Stimulated activated CD4-positive, alpha-beta T cell treated with anti-CD3 and anti-CD28 coated beads, Interleukin-2, amount 100 ng/mL, for 24 hours (primary cell): ENCODE measurements at regions not wholly inside any gene's neighbourhood (a gene's known extent, or its start where the extent isn't known, plus 50 kb on each side); places are given as distances from the start of the nearest gene placed in this dataset.

Source experiments
- DNase-seq, 2 donors: peaks; one replicate each; pipeline ENCODE4 v3.0.0-alpha.2; 2020

DNA sequence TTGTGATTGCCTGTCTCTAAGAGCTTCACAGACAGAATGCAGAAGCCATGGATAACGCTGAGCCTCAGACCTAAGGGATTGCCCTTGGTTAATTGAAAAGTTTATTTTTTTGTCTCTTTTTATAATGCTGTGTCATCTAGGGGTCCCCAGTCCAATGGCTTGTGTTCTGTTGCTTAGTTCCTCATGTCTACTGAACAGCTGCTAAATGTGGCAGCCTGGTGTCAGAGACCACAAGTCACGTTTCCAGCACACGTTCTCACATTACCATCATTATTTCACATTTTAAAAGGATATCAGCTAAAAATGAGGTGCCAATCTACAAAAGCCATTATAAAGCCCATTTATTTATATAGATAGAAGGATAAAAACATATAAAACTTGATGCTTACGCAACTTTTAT is 1362.0 kb downstream of the PCDH9 start:
- DNase-seq, result no peak

DNA sequence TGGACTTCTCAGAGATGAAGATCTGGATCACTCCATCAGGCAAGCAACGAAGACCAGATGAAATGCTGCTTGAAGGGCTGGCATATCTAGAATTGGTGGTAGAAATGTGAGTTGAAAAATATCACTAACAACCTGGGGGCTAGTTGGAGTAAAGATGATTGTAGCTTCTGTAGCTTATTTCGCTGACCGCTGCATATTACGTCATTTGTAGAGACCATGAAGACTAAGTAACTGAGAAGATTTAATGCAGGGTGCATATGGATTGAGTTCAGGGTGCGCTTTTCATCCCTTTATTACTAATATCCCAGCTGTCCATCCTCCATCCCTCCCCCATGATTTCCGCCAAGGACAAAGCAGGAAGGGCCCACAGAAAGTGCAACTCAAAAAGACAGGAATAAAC is 1364.0 kb downstream of the PCDH9 start:
- DNase-seq, result no peak

DNA sequence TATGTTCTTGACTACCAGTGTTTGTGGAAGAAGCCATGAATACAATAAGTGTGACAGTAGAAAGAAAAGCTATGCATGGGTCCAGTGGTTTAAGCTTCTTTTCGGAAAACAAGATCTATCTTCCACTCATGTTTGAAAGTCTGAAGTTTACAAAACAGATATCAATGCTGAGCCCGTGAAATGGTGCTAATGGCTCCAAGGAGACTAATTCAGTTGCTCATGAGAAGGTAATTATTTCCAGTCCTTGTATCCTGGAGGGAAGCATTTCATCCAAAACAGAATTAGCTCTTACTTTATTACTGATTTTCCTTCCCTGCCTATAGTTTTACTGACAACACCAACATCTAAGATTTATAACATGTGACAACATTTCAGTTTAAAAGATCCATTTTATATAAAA is 1364.9 kb downstream of the PCDH9 start:
- DNase-seq, result no peak

DNA sequence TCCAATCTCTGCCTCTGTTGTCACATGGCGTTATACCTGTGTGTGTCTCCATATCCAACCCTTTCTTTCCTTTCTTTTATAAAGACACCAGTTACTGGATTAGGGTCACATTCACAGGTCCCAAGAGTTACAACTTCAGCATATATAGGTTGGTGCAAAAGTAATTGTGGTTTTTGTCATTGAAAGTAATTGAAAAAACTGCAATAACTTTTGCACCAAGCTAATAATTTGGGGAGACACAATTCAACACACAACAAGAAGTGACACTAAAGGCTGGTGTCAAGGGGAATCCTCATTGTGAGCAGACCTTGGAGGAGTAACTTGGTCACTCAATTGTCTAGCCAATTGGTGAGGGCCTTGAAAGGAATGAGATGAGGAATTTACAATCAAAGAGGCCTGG is 1366.1 kb downstream of the PCDH9 start:
- DNase-seq, result no peak

DNA sequence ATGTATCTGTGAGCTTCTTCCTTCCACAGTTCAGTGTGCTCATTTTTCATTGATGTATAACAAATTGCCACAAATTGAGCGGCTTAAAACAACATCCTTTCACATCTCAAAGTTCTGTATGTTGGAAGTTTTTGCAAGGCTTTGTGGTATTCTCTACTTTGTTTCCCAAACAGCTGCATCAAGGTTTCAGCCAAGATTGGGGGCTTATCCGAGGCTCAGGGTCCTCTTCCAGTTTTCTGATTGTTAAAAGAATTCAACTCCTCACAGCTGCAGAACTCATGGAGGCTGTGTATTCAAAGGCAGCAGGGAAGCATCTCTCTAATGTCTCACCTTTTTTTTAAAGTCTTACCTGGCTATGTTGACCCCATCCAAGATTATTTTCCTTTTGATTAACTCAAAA is 1369.8 kb downstream of the PCDH9 start:
- no peak for DNase-seq

DNA sequence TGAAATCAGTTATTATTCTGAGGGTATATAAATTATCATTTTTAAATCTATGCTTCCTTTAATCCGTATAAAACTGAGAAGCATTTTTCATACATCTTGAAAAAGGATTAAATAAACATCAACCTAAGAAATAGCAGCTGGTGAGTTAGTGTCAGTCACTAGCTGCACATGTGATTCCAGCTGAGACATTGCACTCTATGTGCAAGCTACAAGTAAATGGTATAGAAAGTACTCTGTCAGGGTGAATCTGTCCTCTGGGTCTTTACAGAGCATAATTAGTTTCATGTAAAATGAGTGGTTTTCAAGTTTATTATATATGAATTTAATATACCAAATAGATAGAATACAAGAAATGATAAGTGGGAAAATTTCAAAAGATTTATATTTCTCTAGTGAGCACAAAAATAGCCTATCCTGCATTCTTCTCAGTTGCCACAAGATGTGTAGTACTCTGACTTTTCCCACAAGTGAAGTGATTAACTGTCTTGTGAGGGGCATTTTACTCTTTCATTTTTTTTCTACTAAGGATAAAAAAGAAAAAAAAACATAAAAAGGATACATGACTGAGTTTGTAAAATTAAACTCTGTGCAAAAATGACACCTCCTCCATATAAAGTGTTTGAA is 1372.1 kb downstream of the PCDH9 start:
- DNase-seq, result no peak

DNA sequence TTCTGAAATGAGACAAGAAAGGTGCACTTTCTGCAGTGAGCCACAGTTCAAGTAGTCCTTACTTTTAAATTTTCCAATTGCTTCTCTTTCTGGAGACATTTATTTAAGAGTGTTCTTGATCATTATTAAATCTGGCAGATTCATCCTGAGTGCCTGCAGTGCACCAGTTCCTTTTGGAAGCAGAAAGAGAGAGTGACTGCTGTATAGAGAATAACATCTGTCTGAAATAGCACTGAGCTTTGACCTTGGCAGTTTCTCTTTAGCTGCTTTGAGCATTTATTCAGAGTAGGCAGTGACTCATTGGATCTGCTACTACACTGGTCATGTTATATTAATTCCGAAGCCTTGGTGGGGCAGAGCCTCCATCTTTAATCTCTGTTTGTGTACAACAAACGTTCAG is 1373.7 kb downstream of the PCDH9 start:
- no peak for DNase-seq

DNA sequence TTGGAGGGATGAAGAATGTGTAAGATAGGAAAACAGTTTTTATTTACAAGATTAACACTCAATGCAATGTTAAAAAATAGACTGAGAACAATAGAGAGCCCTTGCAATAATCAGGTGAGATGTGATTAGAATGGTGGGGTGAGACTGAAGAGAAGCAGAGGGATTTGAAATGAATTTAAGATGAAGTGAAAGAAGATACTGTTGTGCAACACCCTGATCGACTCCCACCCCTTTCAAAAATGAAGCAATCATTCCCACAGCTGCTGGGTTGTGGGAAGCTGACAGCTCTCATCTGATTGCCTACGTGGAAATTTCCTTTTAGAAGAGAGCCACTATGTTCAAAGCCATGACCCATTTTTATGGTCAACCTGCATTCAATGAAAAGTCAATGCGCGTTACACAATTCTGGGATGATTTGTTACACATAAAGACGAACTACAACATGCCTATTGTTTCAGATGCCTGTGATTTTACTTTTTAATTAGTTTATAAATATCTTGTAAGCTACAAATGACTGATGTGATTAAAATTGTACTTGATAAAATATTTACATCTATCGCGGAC is 1374.8 kb downstream of the PCDH9 start:
- no peak for DNase-seq

DNA sequence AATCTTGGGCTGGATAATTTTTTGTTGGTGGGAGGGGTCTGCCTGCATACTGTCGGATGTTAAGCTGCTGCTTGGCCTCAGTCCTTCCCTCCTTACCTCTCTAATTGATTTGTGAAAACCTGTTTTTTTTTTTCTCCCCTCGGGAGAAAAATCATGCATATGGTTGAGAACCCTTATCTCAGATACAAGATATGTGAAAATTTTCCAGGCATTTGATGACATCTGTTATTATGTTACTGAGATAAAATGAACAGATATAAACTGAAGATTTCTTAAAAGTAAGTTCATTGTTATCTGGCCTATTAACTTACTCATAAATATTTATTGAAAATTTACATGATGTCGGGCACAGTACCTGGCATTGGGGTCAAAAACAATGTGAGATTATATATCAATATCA is 1375.7 kb downstream of the PCDH9 start:
- DNase-seq, result no peak

DNA sequence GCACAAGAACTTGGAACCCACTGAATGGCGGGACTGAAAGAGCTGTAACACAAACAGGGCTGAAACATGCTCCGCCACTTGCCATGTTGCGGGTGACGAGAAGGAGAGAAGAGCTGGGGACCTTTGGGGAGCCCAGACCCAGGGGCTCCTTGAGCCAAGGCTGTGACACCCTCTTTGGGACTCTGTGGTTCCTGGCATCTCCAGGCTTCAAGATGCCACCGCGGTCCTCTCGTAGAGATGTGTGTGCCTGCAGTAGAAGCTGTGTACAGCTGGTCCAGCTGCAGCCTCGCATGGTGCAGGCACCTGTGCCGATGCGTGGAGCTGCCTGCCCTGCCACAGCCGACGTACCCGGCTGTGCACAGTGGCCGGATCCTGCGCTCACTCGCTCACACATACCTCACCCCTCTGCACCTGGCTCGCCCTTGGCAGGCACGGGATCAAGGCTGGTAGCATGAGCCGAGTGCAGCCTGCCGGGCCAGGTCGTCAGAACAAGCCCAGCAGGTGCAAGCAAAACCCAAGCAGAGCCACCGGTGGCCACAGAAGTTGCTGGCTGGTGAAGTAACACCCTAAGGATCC is 1385.8 kb downstream of the PCDH9 start:
- no peak for DNase-seq

DNA sequence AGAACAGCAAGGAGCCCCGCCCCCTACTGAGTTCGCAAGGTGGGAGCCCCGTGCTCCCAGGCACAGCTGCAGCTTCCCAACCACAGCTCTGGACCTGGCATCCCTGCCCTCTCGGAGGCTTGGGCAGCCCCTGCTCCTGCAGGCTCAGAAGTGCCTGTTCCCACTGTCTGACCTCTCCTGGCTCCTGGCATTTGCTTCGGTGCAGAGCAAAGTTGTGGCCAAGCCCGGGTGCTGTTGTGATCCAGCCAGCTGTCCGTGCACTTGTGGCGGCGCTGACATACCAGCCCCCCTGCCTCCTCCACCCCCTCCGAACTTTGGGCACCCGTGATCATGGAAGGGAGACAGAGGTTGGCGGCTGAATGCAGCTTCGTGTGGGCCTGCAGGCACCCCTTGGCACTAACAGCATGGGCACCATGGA is 1386.8 kb downstream of the PCDH9 start:
- DNase-seq, result no peak

DNA sequence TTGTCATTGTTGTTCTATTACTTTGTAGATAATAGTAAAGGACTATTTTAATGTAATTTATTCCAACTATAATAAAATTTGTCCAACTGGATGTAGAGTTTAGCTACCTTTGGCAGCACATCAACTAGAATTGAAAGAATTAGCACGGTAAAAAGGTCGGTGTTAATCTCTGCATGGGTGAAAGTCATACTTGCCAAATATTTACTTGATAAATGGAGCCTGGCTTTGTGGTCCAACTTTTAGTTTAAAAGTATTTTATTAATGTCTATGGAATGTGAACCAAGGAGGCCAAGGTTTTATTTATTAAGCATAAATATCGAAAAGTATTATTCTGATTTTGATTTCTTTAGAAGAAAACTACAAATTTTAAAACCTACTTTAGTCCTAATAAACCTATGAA is 1389.0 kb downstream of the PCDH9 start:
- no peak for DNase-seq

DNA sequence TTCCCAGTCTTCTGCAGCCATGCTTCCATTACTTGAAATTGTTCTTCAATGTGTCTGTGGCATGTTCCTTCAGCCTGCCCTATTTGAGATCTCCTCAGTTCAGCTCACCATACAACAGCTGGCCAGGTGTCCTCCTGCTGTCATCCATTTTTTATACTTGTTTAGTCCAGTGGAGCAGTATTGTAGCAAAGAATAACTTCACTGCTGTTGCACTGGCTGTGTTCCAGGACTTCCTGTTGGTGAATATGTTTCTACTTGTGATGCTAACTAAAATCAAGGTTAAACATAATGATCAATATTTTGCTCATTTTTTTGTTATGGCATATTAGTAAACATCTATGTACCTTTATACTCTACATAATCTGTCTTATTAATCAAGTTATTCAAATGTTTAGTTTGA is 1394.1 kb downstream of the PCDH9 start:
- no peak for DNase-seq

DNA sequence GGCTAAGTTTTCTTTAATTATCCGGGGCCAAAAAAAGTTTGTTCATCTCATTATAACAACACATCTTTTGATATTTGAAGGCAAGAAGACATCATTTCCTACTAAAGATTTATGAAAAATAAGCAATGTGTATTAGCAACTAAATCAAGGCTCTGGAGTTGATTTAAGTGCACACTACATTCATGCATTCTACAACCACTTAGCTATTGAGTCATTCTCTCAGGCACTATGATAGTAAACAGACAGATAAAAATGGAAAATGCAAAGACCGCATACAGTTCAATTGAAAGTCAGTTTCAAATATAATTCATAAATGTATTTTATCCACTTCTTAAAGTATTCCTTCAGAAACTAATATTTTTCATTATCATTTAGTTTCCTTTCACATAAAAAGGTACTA is 1395.2 kb downstream of the PCDH9 start:
- DNase-seq, result no peak

DNA sequence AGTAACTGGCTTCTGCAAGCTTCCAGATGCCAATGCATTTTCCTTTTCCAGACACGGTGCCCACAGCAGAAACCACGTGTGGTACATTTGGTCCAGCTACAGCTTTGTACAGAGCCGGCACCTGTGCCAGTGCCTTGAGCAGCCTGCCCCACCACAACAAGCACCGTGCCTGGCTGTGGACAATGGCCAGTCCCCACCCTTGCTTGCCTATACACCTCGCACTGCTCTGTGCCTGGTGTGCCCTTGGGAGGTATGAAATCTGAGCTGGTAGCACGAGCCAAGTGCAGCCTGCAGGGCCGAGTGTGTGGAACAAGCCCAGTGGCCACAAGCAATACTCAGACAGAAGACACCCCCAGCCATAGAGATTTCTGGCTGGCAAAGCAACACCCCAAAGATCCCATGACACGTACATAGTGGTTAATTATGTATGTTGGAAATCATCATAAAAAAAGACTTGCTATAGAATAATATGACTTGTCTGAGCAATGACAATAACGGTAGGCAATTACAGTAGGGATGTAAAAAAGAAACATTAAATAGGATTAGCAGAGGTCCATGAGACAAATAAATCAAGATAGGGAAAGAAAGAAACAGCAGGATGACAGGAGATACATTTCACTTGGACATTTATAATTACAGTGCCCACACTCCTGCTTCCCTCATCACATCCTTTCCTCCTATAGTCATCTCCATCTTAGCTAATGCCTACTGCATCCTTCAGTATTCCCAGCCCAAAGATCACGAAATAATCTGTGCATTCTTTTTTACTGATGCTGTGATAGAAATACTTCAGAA is 1399.5 kb downstream of the PCDH9 start:
- DNase-seq, result no peak

DNA sequence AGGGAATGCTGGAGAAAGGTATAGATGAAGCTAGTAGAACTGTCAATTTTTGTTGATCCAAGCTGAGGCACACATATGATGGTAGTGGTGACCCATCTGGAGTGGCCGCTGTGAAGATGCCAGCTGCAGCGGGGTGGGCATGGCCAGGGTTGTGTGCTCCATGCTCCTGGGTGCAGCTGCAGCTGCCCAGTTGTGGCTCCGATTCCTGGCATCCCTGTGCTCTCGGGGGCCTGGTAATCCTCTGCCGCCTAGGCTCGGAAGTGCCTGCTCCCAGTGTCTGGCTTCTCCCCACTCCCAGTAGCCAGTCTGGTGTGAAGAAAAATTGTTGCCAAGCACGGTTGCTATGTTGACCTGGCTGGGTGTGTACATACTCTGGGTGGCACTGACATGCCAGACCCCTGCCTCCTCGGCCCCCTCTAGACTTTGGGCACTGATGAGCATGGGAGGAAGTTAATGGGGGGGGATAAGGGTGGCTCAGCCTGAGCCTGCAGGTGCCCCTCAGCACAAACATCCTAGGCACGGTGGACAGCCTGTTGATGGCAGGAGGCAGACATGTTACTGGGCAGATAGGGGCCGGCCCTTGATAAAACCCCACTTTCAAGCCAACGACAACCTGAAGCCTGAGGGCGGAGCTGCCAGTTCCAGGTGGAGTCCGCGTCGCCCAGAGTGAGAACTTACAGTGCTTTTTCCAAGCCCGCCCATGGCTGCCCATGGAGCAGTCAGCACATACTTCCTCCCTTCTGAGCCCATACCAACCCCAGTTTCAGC is 1400.7 kb downstream of the PCDH9 start:
- no peak for DNase-seq

DNA sequence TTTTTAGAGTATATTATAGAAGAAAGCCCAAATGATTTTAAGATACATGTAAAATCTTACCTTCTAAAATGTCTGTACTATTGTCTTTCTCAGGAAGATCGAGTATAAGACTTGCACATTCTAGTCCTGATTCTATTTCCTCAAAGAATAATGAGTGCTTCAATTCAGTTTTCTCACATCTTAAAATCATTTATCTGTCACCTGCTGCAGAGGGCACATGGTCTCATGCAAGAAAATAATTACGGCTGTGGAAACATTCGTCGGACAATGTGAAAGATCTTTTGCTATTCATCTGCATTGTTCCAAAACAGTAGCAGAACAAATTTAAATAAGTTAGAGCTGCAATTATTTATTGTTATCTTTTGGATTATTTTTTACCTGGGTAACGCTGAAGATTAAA is 1403.5 kb downstream of the PCDH9 start:
- no peak for DNase-seq

DNA sequence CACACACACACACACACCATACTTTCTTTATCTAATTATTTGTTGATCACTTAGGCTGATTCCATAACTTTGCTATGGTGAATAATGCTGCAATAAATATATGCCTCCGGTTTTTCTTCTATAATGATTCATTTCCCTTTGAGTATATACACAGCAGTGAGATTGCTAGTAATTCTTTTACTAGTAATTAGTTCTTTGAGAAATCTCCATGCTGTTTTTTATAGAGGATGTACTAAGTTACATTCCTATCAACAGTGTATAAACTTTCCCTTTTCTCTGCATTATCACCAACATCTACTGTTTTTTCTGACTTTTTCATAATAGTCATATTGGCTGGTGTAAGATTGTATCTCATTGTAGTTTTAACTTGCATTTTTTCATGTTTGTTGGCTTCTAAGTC is 1405.1 kb downstream of the PCDH9 start:
- no peak for DNase-seq

DNA sequence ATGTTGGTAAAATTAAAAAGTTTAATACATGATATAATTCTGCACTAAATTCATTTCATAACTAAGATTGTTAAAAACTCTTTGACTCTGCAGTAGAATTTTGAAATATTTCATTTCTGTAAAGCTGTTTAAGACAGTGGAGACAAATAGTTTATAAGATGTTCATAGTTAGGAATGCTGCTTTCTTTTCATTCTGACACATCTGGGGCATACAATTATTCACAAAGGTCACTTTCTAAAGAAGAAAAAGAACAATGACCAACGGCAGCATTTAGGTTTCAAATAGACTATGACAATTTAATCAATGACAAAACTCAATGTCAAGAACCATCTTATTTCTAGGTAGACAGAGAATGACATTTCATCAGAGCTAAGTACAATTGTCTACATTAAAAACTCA is 1422.1 kb downstream of the PCDH9 start:
- DNase-seq, result no peak

DNA sequence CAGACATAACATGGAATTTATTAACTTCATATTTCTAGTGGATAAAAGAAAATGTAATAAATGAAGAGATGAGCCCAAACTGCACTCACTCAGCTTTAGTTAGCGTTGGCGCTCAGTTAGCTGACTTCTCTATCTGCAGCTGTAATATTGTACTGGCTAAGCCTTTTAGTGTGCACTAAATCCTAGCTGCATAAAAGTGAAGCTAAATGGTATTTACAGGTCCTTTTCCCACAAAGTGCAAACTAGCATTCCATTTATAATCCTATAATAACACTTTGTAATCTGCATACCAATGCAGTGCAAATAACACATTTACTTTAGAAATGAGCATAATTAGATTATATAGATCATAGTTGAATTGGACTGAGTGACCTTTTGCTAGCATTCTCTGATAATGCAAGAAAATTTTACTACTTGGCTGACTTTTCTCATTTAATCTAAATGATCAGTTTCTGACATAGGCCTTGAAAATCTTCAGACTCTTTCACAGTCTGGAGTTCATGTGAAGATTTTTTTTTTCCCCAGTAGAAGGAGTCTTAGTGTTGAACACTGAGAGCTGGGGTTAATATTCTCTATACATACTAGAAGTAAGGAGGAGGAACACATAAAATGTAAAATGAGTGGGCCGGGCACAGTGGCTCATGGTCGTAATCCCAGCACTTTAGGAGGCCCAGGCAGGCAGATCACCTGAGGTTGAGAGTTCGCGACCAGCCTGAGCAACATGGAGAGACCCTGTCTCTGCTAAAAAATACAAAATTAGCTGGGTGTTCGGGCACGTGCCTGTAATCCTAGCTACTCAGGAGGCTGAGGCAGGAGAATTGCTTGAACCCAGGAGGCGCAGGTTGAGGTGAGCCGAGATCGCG is 1426.4 kb downstream of the PCDH9 start:
- no peak for DNase-seq

DNA sequence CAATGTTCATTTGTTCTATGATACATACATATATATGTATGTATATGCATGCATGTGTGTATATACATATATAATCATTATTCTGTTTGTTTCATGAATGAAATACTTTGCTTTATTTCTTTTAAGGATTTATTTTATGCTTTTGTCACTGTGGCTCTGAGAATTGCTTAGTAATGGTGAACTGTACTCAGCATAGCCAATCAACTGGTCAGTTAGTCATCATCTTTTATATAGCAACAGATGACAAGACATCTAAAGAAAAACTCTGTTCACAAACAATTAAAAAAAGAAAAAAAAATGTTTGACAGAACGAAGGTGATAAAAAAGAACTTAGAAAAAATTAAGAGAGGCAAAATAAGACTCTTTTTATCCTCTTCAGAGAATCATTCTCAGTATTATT is 1440.3 kb downstream of the PCDH9 start:
- no peak for DNase-seq

DNA sequence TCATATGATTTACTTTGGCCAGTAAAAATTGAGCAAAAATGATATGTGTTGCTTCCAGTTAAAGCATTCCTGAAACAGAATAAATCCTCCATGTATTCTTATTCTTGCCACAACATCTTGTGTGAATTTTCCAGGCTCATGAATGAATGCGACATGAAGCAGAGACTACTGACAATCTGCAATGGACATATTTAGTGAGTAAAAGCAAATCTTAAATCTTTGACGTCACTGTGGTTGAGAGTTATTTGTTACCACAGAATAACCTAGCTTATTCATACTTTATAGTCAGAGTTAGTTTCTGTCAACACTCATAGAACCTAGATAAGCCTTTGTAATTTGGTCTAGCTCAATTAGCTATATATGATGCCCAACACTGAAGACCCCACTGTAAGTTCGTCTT is 1443.1 kb downstream of the PCDH9 start:
- DNase-seq, result no peak
